OCI-LY7 (cell line): ENCODE measurements at regions not wholly inside any gene's neighbourhood (a gene's known extent, or its start where the extent isn't known, plus 50 kb on each side); places are given as distances from the start of the nearest gene placed in this dataset.

Experiments used
- CTCF ChIP-seq: fragments of 200-600 bp; sonication (generic); conservative IDR thresholded peaks from 2 replicates; pipeline ENCODE4 v1.5.1; 2014; ENCODE audit warnings: mild to moderate bottlenecking, antibody characterized with exemption, low read length, moderate library complexity, mixed read lengths
- EZH2phosphoT487 ChIP-seq: fragments of 200-600 bp; sonication (generic); IDR thresholded peaks from 2 replicates; pipeline ENCODE4 v1.6.1; 2018; ENCODE audit warnings: low read depth, borderline replicate concordance, mild to moderate bottlenecking, mixed run types, antibody characterized with exemption, low read length, moderate library complexity, mixed read lengths

- TF ChIP-seq CTCF (no peak), EZH2phosphoT487 (no peak)
These were observed 99.3 kb downstream of the BMP2 start for GRCh38 chr20:6866741-6867140.
